GM19025 (cell line): ENCODE measurements at regions not wholly inside any gene's neighbourhood (a gene's known extent, or its start where the extent isn't known, plus 50 kb on each side); places are given as distances from the start of the nearest gene placed in this dataset.

ENCODE experiments used
- ATAC-seq: cut with Tn5 transposase; IDR thresholded peaks from one replicate; pipeline ENCODE4 v1.9.1; 2021; ENCODE audit warnings: mild to moderate bottlenecking, low read depth, moderate library complexity; ENCODE audit not compliant: unreplicated experiment

GRCh38 chr4:108529984-108530905, 90.1 kb upstream of the RPL34 start:
- ATAC-seq, result no peak

- ATAC-seq, result no peak
These were observed 91.3 kb upstream of the RPL34 start for GRCh38 chr4:108529102-108529501.

- no peak for ATAC-seq
These were observed 92.7 kb upstream of the RPL34 start for GRCh38 chr4:108527723-108528122.

- ATAC-seq, result no peak
These were observed 99.6 kb upstream of the RPL34 start for GRCh38 chr4:108520807-108521206.

GRCh38 chr4:108519911-108520601, 100.3 kb upstream of the RPL34 start:
- no peak for ATAC-seq

- no peak for ATAC-seq
These were observed 101.1 kb upstream of the RPL34 start for GRCh38 chr4:108519208-108519833.

GRCh38 chr4:108512615-108513505, 107.5 kb upstream of the RPL34 start:
- no peak for ATAC-seq

GRCh38 chr4:108511618-108512017, 108.8 kb upstream of the RPL34 start:
- ATAC-seq, result no peak

GRCh38 chr4:108502356-108502755, 118.0 kb upstream of the RPL34 start:
- no peak for ATAC-seq

- ATAC-seq, result no peak
These were observed 121.5 kb upstream of the RPL34 start for GRCh38 chr4:108498925-108499324.

- ATAC-seq, result no peak
These were observed 126.8 kb upstream of the RPL34 start for GRCh38 chr4:108493596-108493931.

- no peak for ATAC-seq
These were observed 127.4 kb upstream of the RPL34 start for GRCh38 chr4:108492816-108493595.

GRCh38 chr4:108488865-108489264, 131.5 kb upstream of the RPL34 start:
- no peak for ATAC-seq

- no peak for ATAC-seq
These were observed 134.3 kb upstream of the RPL34 start for GRCh38 chr4:108486046-108486445.

- ATAC-seq, result no peak
These were observed 136.2 kb upstream of the RPL34 start for GRCh38 chr4:108484187-108484586.

GRCh38 chr4:108483650-108484049, 136.7 kb upstream of the RPL34 start:
- no peak for ATAC-seq

GRCh38 chr4:108483079-108483478, 137.3 kb upstream of the RPL34 start:
- no peak for ATAC-seq

GRCh38 chr4:108480881-108481280, 139.5 kb upstream of the RPL34 start:
- no peak for ATAC-seq

GRCh38 chr4:108477527-108478108, 142.8 kb upstream of the RPL34 start:
- ATAC-seq, result no peak
